C4-2B (cell line): ENCODE measurements at regions not wholly inside any gene's neighbourhood (a gene's known extent, or its start where the extent isn't known, plus 50 kb on each side); places are given as distances from the start of the nearest gene placed in this dataset.

Source experiments
- H3K27ac ChIP-seq: fragments of 450-650 bp; 2 replicates; pipeline ENCODE4 v1.5.1; 2017
- ZFX ChIP-seq: fragments of 450-650 bp; IDR thresholded peaks from 2 replicates; pipeline ENCODE4 v1.6.1; 2017
- TF ChIP-seq, protein P1 (sequence below): fragments of 450-650 bp; conservative IDR thresholded peaks from 2 replicates; pipeline ENCODE4 v1.5.1; 2017; ENCODE audit warnings: mild to moderate bottlenecking

DNA sequence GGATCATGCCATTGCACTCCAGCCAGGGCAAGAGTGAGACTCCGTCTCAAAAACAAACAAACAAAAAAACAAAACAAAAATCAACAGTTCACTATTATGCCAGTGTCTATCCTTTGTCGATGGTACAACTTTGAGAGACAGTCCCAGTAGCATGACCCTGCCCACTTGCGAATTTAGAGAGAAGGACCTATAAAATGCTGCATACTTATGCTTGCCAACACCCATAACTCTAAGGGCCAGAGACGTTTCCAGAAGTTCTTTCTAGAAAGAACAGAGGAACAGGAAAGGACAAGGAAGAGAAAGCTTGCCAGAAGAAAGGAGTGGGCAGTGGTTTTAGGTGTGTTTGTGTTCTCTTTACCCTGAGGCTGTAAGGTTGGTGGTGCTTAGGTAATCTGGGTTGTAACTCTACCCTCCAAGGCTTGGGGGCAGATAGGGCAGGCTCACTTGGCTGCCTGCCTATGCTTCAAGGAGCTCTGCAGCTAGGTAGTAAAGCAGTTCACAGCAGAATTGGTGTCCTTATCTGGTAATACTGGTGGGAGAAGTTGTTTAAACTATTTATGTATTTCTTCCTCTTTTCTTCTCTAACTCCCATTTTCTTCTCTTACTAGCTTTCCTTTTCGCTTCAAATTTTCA lies 50.6 kb upstream of the SPPL2A start:
- no peak for TF ChIP-seq ZFX
- TF ChIP-seq, protein P1, sequence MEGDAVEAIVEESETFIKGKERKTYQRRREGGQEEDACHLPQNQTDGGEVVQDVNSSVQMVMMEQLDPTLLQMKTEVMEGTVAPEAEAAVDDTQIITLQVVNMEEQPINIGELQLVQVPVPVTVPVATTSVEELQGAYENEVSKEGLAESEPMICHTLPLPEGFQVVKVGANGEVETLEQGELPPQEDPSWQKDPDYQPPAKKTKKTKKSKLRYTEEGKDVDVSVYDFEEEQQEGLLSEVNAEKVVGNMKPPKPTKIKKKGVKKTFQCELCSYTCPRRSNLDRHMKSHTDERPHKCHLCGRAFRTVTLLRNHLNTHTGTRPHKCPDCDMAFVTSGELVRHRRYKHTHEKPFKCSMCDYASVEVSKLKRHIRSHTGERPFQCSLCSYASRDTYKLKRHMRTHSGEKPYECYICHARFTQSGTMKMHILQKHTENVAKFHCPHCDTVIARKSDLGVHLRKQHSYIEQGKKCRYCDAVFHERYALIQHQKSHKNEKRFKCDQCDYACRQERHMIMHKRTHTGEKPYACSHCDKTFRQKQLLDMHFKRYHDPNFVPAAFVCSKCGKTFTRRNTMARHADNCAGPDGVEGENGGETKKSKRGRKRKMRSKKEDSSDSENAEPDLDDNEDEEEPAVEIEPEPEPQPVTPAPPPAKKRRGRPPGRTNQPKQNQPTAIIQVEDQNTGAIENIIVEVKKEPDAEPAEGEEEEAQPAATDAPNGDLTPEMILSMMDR = no peak
- H3K27ac ChIP-seq = peak overlapping the region; percentile 72
